ENCODE measurements at regions not wholly inside any gene's neighbourhood (a gene's known extent, or its start where the extent isn't known, plus 50 kb on each side); places are given as distances from the start of the nearest gene placed in this dataset.

DNA sequence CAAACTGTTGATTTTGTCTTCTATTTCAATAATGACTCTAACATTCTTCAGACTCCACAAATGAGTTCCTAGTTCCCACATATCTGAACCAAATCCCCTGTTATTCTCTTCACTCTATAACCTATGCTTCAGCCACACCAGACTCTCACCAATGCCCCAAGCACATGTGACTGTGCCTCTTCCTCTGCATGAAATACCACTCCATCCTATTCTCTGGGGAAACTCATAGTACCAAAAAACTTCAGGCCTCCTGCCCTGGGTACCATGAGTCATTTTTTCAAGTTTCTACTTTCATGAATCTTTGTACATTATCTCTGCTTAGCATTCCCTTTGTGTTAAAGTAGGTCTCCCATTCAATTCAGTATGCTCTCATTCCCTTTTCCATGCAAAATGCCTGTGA lies 353.2 kb downstream of the ZEB2 start:
- no peaks in the 10 kb centered on the region for H3K27me3 ChIP-seq (replicated peaks; ENCODE audit: control insufficient read depth, insufficient read depth, low read length, poor library complexity, severe bottlenecking)

DNA sequence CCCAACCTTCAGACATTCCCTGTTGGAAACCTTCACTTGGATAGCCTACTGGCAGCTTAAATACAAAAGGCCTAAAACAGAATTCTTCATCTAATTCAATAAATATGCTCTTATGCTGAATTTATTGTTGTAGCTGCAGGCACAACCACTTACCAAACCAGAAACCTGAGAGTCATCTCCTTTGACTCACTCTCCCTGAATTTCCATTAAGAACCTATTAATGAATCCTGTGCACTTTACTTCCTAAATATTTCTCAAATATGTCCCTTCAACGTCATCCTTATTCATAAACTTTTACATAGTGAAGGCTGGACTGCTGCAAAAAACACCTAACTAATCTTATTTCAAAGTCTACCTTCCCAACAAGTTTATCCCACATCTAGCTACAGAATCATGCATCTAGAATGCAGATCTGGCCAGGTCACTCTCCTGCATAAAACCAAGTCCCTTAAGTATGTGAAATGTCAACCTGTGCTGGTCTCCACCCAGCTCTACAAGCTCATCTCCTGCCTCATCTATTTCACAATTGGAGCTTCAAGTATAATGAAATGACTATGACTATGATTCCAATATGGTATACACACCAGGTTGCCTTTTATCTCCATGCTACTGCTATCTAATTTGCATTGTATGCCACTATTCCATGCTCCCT lies 354.2 kb downstream of the ZEB2 start:
- H3K36me3 ChIP-seq (ENCODE audit: control insufficient read depth, insufficient read depth, low read length), result no peaks in the 10 kb centered on the region
- no peak overlapping the region for H3K4me3 ChIP-seq (ENCODE audit: insufficient read depth, low read depth, low read length, poor library complexity, severe bottlenecking)
- no peak for DNase-seq
- no peaks in the 10 kb centered on the region for H3K27me3 ChIP-seq (replicated peaks; ENCODE audit: control insufficient read depth, insufficient read depth, low read length, poor library complexity, severe bottlenecking)
- no peaks in the 10 kb centered on the region for H3K4me1 ChIP-seq (ENCODE audit: control insufficient read depth, insufficient read depth, low read length, poor library complexity, severe bottlenecking)
- H3K27ac ChIP-seq (ENCODE audit: insufficient read depth, low read length, poor library complexity, severe bottlenecking), result no peak overlapping the region
- no peaks in the 10 kb centered on the region for H3K9me3 ChIP-seq (ENCODE audit: control insufficient read depth, low read length)

More for the DNA sequence above, 353.2 kb downstream of the ZEB2 start:
- DNase-seq, result no peak
- Histone ChIP-seq H3K36me3 (ENCODE audit: control insufficient read depth, insufficient read depth, low read length) (no peaks in the 10 kb centered on the region), H3K27ac (ENCODE audit: insufficient read depth, low read length, poor library complexity, severe bottlenecking) (no peak overlapping the region), H3K9me3 (ENCODE audit: control insufficient read depth, low read length) (no peaks in the 10 kb centered on the region), H3K4me3 (ENCODE audit: insufficient read depth, low read depth, low read length, poor library complexity, severe bottlenecking) (no peak overlapping the region), H3K4me1 (ENCODE audit: control insufficient read depth, insufficient read depth, low read length, poor library complexity, severe bottlenecking) (no peaks in the 10 kb centered on the region)

- H3K9me3 ChIP-seq (ENCODE audit: control insufficient read depth, low read length), result no peaks in the 10 kb centered on the region
- H3K4me3 ChIP-seq (ENCODE audit: insufficient read depth, low read depth, low read length, poor library complexity, severe bottlenecking), result no peak overlapping the region
- H3K27me3 ChIP-seq (replicated peaks; ENCODE audit: control insufficient read depth, insufficient read depth, low read length, poor library complexity, severe bottlenecking), result no peaks in the 10 kb centered on the region
- H3K36me3 ChIP-seq (ENCODE audit: control insufficient read depth, insufficient read depth, low read length), result no peaks in the 10 kb centered on the region
- no peak for DNase-seq
- no peaks in the 10 kb centered on the region for H3K4me1 ChIP-seq (ENCODE audit: control insufficient read depth, insufficient read depth, low read length, poor library complexity, severe bottlenecking)
- H3K27ac ChIP-seq (ENCODE audit: insufficient read depth, low read length, poor library complexity, severe bottlenecking), result no peak overlapping the region
Observed at GRCh38 chr2:144163592-144163991, 356.3 kb downstream of the ZEB2 start.

- Histone ChIP-seq H3K36me3 (ENCODE audit: control insufficient read depth, insufficient read depth, low read length) (no peaks in the 10 kb centered on the region), H3K27ac (ENCODE audit: insufficient read depth, low read length, poor library complexity, severe bottlenecking) (no peak overlapping the region), H3K4me3 (ENCODE audit: insufficient read depth, low read depth, low read length, poor library complexity, severe bottlenecking) (no peak overlapping the region), H3K4me1 (ENCODE audit: control insufficient read depth, insufficient read depth, low read length, poor library complexity, severe bottlenecking) (no peaks in the 10 kb centered on the region), H3K27me3 (replicated peaks; ENCODE audit: control insufficient read depth, insufficient read depth, low read length, poor library complexity, severe bottlenecking) (no peaks in the 10 kb centered on the region), H3K9me3 (ENCODE audit: control insufficient read depth, low read length) (no peaks in the 10 kb centered on the region)
- DNase-seq, result peak in 2 of 3 donors; percentile 5 to 11
Observed at GRCh38 chr2:144162652-144163051, 357.3 kb downstream of the ZEB2 start.

GRCh38 chr2:144161061-144161460 lies 358.9 kb downstream of the ZEB2 start:
- Histone ChIP-seq H3K4me1 (ENCODE audit: control insufficient read depth, insufficient read depth, low read length, poor library complexity, severe bottlenecking) (no peaks in the 10 kb centered on the region), H3K27me3 (replicated peaks; ENCODE audit: control insufficient read depth, insufficient read depth, low read length, poor library complexity, severe bottlenecking) (no peaks in the 10 kb centered on the region), H3K4me3 (ENCODE audit: insufficient read depth, low read depth, low read length, poor library complexity, severe bottlenecking) (no peak overlapping the region), H3K36me3 (ENCODE audit: control insufficient read depth, insufficient read depth, low read length) (no peaks in the 10 kb centered on the region), H3K9me3 (ENCODE audit: control insufficient read depth, low read length) (no peaks in the 10 kb centered on the region), H3K27ac (ENCODE audit: insufficient read depth, low read length, poor library complexity, severe bottlenecking) (no peak overlapping the region)
- no peak for DNase-seq

- Histone ChIP-seq H3K4me3 (ENCODE audit: insufficient read depth, low read depth, low read length, poor library complexity, severe bottlenecking) (no peak overlapping the region), H3K27ac (ENCODE audit: insufficient read depth, low read length, poor library complexity, severe bottlenecking) (no peak overlapping the region), H3K9me3 (ENCODE audit: control insufficient read depth, low read length) (no peaks in the 10 kb centered on the region), H3K4me1 (ENCODE audit: control insufficient read depth, insufficient read depth, low read length, poor library complexity, severe bottlenecking) (no peaks in the 10 kb centered on the region), H3K36me3 (ENCODE audit: control insufficient read depth, insufficient read depth, low read length) (no peaks in the 10 kb centered on the region), H3K27me3 (replicated peaks; ENCODE audit: control insufficient read depth, insufficient read depth, low read length, poor library complexity, severe bottlenecking) (no peaks in the 10 kb centered on the region)
- DNase-seq, result no peak
Observed at GRCh38 chr2:144159240-144159639, 360.7 kb downstream of the ZEB2 start.

- Histone ChIP-seq H3K4me1 (ENCODE audit: control insufficient read depth, insufficient read depth, low read length, poor library complexity, severe bottlenecking) (no peaks in the 10 kb centered on the region), H3K27me3 (replicated peaks; ENCODE audit: control insufficient read depth, insufficient read depth, low read length, poor library complexity, severe bottlenecking) (no peaks in the 10 kb centered on the region), H3K4me3 (ENCODE audit: insufficient read depth, low read depth, low read length, poor library complexity, severe bottlenecking) (no peak overlapping the region), H3K9me3 (ENCODE audit: control insufficient read depth, low read length) (no peaks in the 10 kb centered on the region), H3K27ac (ENCODE audit: insufficient read depth, low read length, poor library complexity, severe bottlenecking) (no peak overlapping the region), H3K36me3 (ENCODE audit: control insufficient read depth, insufficient read depth, low read length) (no peaks in the 10 kb centered on the region)
- no peak for DNase-seq
Observed at GRCh38 chr2:144158096-144158495, 361.8 kb downstream of the ZEB2 start.

DNA sequence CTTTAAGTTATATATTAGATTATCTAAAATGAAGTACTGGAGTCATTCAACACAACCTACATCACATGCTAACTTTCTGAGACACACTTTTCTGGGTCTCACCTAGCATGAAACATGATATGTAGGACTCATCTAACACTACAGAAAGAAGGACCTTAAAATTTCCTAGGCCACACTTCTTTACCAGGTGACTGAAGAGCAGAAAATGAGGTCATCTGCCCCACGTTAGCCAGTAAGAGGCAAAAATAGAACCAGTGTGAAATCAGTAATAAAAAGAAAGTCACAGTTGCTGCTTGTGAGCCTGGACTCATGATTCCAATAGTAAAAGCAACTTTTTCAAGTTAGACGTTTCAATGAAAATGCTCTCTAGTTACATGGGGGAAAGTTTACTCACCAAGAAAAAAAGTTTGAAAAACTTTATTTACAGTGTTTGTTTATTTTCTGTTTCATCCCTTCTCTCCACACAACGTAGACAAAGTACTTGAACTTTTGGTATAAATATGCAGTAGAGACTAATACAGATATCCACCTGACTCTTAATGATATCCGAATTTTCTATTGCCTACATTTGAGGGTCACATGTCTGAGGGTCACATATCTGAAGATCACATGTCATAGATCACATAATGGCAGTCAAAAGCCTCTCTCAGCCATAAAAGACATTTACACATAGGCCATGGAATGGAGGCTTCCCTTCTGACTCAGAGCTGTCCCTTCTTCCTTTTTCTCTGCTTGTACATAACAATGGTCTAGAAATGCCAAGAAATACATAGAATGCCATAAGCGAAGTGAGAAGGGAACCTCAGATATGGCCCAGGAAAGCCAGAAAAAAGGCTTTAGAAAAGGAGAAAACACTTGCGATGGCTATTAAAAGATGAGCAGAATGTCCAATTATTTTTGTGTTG lies 362.9 kb downstream of the ZEB2 start:
- no peaks in the 10 kb centered on the region for H3K36me3 ChIP-seq (ENCODE audit: control insufficient read depth, insufficient read depth, low read length)
- no peak overlapping the region for H3K27ac ChIP-seq (ENCODE audit: insufficient read depth, low read length, poor library complexity, severe bottlenecking)
- DNase-seq, result no peak
- H3K27me3 ChIP-seq (replicated peaks; ENCODE audit: control insufficient read depth, insufficient read depth, low read length, poor library complexity, severe bottlenecking), result no peaks in the 10 kb centered on the region
- H3K9me3 ChIP-seq (ENCODE audit: control insufficient read depth, low read length), result no peaks in the 10 kb centered on the region
- H3K4me3 ChIP-seq (ENCODE audit: insufficient read depth, low read depth, low read length, poor library complexity, severe bottlenecking), result no peak overlapping the region
- H3K4me1 ChIP-seq (ENCODE audit: control insufficient read depth, insufficient read depth, low read length, poor library complexity, severe bottlenecking), result no peaks in the 10 kb centered on the region

DNA sequence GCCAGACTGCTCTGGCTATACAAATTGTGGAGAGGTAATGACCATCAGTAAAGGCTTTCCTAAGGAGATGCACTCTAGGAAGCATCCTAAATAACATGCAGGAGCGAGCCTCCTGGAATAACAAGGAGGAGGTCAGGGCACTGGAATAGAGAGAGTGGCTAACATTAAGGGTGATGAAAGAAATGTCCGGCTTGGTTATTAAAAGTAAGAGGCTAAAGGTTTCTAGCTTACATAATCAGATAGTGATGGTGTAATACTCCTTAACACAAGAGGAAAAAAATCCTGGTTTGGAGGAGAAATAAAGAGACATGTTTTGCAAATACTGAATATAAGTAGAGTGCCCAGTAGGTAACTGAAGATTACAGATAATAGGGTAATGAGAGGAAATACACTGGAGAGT lies 365.7 kb downstream of the ZEB2 start:
- no peak for DNase-seq
- Histone ChIP-seq H3K4me3 (ENCODE audit: insufficient read depth, low read depth, low read length, poor library complexity, severe bottlenecking) (no peak overlapping the region), H3K27me3 (replicated peaks; ENCODE audit: control insufficient read depth, insufficient read depth, low read length, poor library complexity, severe bottlenecking) (no peaks in the 10 kb centered on the region)

GRCh38 chr2:144152817-144153271 lies 367.1 kb downstream of the ZEB2 start:
- Histone ChIP-seq H3K27ac (ENCODE audit: insufficient read depth, low read length, poor library complexity, severe bottlenecking) (no peak overlapping the region), H3K9me3 (ENCODE audit: control insufficient read depth, low read length) (no peaks in the 10 kb centered on the region), H3K27me3 (replicated peaks; ENCODE audit: control insufficient read depth, insufficient read depth, low read length, poor library complexity, severe bottlenecking) (no peaks in the 10 kb centered on the region), H3K4me3 (ENCODE audit: insufficient read depth, low read depth, low read length, poor library complexity, severe bottlenecking) (no peak overlapping the region), H3K4me1 (ENCODE audit: control insufficient read depth, insufficient read depth, low read length, poor library complexity, severe bottlenecking) (no peaks in the 10 kb centered on the region), H3K36me3 (ENCODE audit: control insufficient read depth, insufficient read depth, low read length) (no peaks in the 10 kb centered on the region)
- DNase-seq, result no peak

More for the DNA sequence above, 365.7 kb downstream of the ZEB2 start:
- Histone ChIP-seq H3K9me3 (ENCODE audit: control insufficient read depth, low read length) (no peaks in the 10 kb centered on the region), H3K4me1 (ENCODE audit: control insufficient read depth, insufficient read depth, low read length, poor library complexity, severe bottlenecking) (no peaks in the 10 kb centered on the region), H3K27ac (ENCODE audit: insufficient read depth, low read length, poor library complexity, severe bottlenecking) (no peak overlapping the region), H3K36me3 (ENCODE audit: control insufficient read depth, insufficient read depth, low read length) (no peaks in the 10 kb centered on the region)
